Myocyte (in vitro differentiated cells): ENCODE measurements at regions not wholly inside any gene's neighbourhood (a gene's known extent, or its start where the extent isn't known, plus 50 kb on each side); places are given as distances from the start of the nearest gene placed in this dataset.
"Not testable (repeated sequence)": the region's sequence is repeated elsewhere in the genome, so short reads cannot be mapped to it uniquely, and the experiment has no call there.

Experiments used
- DNase-seq: peaks from one replicate; pipeline ENCODE4 v3.0.0-alpha.2; 2012; ENCODE audit warnings: low read depth

DNA sequence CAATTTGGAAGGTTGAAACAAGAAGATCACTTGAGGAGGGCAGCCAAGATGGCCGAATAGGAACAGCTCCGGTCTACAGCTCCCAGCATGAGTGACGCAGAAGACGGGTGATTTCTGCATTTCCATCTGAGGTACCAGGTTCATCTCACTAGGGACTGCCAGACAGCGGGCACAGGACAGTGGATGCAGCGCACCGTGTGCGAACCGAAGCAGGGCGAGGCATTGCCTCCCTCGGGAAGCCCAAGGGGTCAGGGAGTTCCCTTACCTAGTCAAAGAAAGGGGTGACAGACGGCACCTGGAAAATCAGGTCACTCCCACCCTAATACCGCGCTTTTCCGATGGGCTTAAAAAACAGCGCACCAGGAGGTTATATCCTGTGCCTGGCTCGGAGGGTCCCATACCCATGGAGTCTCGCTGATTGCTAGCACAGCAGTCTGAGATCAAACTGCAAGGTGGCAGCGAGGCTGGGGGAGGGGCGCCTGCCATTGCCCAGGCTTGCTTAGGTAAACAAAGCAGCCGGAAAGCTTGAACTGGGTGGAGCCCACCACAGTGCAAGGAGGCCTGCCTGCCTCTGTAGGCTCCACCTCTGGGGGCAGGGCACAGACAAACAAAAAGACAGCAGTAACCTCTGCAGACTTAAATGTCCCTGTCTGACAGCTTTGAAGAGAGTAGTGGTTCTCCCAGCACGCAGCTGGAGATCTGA, 430.4 kb upstream of the RGMB start:
- not testable (repeated sequence) for DNase-seq

DNA sequence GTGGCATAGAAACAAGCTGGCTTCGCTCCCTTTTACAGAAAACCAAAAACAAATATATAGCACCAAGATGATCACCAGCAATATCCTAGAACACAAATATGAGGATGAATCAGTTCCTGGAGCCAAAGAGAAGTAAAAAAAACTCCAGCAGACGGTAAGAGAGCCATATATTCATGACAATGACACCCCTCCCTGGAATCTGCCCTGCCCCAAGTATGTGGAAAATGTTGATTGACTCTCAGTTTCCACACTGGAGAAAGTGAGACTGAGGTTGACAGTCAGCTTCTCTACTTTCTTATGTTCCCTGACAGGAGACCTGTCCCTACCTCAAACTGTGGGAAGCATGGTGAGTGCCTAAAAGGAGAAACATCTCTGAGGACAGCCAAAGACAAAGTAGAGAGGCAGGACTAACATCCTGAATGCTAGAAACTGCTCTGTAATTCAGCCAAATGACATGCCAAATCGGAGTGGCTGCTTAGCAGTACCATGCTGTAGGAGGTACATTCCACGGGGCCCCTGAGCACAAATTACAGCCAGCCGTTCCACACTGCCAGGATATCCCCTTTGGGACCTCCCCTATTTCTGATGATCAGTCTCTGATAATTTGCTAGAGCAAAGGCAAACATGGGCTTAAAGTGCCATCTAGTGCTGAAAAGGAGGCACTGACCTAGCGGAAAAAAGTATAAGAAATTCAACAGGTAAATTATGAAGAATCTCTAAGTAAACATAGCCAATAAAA, 424.0 kb upstream of the RGMB start:
- peak; percentile 39 for DNase-seq

DNA sequence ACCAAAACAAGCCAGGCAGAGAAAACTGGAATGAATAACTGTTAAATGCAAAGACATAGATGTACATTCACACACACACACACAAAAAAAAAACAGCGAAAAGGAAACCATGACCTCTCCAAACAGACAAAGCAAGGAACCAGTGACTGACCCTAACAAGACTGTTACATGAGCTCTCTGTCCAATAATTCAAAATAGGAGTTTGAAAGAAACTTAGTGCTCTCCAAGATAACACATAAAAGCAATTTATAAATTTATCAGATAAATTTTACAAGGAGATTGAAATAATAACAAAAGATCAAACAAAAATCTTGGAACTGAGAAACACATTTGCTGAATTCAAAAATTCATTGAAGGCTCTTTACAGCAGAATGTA, 423.5 kb upstream of the RGMB start:
- no peak for DNase-seq

DNA sequence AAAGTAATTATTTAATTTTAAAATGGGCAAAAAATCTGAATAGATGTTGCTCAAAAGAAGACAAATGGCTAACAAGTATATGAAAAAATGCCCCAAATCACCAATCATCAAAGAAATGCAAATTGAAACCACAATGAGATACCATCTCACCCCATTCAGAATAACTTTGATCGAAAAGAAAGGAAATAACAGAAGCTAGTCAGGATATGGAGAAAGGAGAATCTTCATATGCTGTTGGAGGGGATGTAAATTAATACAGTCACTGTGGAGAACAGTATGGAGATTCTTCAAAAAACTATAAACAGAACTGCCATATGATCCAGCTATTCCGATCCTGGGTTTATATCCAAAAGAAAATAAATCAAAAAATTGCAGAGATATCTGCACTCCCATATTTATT, 418.5 kb upstream of the RGMB start:
- DNase-seq = no peak

DNA sequence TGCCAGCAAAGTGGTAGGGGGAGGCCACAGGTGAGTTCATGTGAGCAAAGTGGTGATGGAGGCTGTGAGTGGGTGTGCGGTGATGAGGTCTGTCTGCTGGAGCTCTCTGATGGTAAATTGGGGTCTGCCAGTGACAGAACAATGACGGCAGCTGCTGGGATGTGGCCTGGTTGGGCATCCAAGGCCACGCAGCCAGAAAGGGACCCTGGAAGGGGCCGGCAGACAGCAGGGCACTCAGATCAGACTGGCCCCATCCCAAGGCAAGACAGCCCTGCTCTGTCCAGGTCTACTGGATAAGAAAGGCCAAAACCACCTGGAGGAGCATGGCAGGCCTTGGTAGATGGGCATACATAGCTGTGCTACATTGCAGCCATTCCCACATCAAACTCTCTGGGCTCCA, 412.9 kb upstream of the RGMB start:
- DNase-seq = no peak

DNA sequence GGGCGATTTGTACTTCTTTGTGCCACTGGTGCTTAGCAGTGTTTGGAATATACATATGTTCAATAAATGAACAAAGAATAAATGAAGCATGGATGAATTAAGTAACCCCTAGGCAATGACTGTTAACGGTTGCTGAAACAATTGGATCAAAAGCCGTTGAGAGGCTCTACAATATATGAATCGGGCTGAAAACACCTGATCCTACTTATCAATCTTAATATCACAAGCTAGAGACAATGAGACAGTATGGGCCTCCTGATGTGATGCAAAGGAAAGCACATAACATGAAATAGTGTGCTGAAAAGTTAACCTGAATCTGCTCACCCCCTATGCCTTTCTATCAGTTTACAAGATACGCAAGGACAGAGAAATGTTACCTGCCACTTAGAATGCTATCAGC, 410.3 kb upstream of the RGMB start:
- DNase-seq = no peak

DNA sequence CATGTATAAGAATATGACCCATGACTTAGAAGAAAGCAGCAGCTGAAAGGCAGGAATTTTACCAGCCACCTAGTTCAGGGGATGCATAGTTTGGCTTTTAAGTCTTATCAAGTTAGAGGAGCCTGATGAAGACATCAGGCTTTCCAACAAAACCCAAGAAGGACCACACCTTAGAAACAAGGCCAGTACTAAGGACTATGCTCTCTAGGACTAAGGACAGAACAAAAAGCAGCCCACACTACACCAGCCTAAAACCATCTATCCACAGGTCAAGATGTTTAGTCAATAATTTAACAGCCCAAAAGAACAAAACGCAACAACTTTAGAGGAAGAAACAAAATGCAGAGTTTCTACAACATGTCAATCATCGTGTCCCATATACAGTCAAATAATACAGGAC, 408.9 kb upstream of the RGMB start:
- no peak for DNase-seq

DNA sequence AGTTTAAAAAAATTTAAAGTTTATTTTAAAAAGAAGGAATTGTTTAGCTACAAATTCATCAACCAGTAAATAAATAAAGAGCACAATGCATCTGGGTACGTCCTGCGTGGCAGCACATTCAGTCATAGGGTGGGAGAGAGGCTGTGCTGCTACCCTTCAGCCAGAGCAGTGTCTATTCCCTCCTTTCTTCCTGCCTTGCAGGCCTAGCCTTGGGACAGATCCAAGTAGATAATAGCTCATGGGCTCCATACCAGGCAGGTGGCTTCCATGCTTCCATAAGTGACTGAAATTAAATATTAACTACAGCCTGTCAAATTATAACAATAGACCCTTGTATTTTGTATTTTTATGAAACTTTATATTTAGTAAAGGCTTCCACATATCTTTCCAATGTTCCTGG, 408.3 kb upstream of the RGMB start:
- peak; percentile 22 for DNase-seq

DNA sequence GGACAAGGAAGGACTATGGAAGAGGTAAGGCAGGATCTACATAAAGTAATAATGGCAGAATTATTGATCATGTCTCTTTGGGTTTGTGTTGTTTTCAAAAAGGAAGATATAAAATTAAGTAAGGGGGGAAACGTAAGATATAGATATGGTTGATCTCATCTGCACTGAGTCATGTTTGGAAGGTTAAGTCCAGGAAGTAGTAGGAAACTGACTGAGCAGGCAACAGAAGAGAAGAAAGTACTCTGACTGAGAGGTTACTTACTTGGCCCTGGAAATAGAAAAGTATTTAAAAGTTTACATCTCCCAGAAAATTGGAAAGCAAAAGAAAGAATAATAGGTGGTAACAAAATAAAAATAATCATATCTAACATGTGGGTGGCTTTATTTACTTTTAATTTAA, 405.3 kb upstream of the RGMB start:
- DNase-seq = no peak

DNA sequence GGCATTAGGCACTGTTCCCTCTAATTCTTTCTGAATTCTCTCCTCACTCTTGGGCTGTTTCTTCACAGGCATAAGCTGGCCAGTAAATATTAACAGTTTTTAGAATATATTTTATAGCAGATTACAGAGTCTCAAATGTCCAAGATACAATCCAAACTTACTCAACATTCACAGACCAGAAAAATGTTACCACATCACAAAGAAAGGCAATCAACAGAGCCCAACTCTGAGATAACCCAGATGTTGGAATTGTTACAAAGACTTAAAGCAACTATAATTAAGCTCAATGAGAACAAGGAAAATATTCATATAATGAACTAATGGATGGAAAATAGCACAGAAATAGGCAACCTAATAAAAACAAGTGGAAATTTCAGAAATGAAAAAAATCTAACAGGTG, 401.1 kb upstream of the RGMB start:
- no peak for DNase-seq

DNA sequence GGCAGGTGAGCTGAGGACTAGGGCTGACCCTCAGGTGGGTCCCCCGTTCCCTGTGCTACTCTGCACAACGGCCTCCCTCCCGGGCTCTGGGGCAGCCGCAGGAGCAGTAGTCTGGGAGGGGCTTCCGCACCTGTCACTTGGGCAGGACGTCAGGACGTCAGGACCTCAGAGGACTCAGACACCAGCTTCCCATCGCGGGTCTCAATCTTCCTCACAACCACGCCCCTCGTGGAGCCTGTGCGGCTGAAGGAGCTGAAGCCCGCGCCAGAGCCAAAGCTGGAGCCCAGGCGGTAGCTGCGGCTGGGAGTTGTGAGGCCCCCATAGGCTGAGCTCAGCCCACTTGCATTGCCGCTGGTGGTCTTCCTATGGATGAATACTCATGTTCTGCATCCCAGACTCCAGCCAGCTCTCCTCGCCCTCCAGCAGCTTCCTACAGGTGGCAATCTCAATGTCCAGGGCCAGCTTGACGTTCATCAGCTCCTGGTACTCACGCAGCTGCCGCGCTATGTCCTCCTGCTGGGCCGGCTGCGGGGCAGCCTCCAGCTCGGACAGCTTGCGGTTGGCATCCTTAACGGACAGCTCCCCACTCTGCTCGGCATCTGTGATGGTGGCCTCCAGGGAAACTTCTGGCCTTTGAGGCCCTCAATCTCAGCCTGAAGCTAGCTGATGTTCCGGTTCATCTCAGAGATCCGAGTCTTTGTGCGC, 381.4 kb upstream of the RGMB start:
- no peak for DNase-seq

DNA sequence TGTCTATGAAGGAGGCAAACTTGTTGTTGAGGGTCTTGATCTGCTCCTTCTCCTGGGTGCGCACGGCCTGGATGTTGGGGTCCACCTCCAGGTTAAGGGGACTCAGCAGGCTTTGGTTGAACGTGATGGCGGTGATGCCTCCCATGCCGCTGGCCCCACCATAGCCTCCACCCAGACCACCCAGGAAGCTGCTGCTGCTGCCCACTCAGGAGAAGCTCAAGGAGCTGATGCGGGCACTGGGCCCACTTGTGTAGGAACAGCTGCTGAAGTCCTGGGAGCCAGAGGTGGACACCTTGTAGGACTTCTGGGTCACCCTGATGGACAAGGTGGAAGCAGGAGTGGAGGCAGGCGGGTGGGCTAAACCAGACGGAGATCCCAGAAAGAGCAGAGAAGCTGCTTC, 380.3 kb upstream of the RGMB start:
- DNase-seq = not testable (repeated sequence)

DNA sequence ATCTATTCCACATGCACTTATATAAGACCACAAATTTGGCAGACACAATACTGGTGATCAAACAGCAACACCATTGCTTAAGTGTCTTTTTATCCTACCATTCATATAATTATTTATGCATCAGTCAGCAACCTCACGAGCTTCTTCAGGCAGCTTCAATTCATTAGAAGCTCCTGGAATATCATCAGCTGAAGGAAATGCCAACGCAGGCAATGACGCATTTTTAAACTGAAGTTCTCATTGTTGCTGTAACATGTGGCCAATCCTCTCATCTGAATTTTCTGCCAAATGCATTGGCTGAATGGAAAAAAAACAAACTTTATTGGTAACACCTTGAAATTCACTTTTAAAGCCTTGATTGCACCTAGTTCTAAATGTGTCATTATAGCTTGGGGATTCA, 376.4 kb upstream of the RGMB start:
- no peak for DNase-seq

DNA sequence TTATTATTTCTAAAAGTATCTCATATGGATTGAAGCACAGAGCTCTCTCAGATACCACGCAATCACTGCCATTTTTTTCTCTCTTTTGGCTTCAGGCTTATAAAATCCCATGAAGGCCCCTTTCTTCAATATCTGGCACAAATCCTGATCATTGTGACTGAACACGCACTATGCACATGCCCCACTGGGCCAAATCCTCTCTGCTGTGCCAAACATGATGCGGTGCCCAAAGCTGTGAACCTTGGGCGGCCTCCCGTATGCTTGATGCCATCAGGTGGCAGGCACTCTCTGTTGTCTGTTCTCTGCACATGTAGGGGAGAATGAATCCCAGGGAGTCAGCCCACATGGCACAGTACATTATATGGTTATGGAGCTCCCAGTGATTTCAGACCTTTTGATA, 375.0 kb upstream of the RGMB start:
- DNase-seq = no peak

DNA sequence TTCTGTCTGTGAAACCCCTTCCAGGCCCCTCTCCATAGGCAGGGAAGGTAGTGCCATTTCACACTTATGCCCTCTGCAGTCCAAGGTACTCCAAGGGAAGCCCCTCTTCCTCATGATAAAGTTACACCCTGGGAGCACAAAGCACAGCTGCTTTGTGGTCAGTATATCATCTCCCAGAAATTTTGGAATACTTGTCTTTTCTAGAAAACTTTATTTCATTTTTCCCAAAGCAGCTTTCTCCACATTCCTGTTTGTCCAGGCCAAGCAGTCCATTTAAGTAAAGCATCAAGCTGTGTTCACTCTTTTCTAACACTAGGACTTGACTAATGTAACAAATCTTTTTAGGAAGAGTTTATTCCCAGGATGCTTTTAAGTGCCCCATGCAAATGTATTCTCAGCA, 371.8 kb upstream of the RGMB start:
- peak; percentile 65 for DNase-seq

DNA sequence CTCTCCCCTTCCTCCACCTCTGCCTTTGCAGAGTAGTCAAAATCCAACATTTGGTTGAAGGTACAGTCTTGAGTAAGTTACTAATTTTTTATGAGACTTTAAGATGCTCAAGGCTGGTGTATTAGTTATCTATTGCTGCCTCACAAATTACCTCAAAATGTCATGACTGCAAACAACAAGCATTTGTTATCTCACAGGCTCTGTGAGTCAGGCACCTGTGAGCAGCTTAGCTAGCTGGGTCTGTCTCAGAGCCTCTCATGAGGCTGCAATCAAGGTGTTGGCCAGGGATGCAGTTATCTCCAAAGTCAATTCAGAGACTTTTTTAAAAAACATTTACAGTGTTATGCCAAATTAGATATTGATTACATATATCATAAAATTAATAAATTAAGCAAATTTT, 371.3 kb upstream of the RGMB start:
- DNase-seq = no peak

DNA sequence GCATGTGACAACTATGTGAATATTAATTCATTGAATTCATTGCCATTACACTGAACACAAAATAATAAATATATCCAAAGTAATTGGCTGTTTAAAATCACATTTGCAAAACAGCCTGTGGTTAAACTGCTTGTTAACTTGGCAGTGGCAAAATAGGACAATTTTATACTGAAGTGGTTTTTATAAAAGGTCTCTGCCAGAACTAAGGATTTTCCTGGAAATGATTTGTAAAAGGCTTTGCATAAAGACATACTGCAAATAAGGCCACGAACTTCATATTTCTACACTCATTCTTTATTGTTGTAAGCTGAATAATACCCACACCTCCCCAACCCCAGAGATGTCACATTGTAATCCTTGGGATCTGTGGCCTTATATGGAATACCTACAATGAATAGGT, 370.3 kb upstream of the RGMB start:
- DNase-seq = peak; percentile 8

DNA sequence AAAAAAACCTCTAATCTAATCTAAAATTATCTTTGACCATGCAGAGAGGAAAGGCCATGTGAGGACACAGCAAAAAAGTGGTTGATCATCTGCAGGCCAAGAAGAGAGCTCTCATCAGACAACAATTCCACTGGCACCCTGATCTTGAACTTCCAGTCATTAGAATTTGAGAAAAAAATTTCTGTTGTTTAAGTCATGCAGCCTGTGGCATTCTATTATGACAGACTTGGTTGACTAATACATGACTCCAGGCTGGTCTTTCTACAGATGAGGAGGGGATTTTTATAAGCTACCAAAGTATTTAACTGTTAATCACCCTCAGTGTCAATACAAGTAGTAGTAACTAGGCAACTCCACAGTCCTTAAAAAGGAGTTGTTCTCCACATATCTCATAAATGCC, 358.5 kb upstream of the RGMB start:
- peak; percentile 78 for DNase-seq

DNA sequence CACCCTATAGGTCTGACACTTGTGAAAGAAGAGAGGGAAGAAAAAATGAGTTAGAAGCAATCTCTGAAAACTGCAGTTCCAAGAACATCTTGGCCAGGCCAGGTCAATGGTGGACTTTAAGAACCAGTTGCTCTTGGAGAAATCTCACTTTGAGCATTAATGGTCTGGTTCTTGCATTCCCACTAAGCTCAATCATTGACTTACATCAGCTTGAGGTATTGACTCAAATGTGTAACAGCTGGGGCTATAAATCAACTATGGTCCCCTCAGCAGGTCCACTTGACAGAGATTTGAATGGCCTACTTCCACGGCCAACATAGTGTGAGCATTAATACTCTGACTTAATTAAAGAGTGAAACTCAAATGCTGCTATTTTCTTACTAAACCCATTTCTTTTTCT, 357.8 kb upstream of the RGMB start:
- peak; percentile 41 for DNase-seq

DNA sequence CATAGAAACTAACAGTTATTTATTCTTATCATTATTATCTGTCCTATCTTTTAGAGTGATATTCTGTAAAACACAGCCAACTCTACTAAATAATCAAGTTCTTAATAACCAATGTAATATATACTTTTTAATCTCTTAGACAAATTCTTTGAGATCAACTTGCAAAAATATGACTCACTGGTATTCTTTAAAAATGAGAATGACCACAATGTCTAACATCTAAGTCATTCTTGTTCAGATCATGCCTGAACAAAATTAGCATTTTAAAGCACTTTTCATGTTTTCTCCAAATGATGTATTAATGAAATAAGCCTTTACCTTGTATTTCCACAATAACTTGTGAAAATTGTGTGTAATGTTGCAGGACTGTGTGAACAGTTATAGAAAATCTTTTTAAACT, 356.9 kb upstream of the RGMB start:
- DNase-seq = no peak

DNA sequence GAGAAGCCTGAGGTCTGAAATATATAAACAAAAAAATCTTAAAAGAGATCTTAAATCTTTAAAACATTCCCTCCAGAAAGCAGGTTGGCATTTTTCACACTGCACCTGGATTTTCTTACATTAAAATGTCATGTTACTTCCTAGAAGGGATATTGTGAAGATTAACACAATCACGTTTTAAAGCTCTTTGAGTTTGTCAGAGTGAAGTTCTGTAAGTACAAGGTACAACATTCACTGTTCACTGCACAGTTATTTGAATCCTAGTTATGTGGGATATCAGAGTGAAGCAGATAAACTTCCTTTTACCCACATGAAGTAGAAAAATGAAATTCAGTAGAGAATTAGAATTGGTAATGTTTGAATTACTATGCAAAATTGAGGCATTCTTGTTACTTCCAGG, 353.6 kb upstream of the RGMB start:
- no peak for DNase-seq

DNA sequence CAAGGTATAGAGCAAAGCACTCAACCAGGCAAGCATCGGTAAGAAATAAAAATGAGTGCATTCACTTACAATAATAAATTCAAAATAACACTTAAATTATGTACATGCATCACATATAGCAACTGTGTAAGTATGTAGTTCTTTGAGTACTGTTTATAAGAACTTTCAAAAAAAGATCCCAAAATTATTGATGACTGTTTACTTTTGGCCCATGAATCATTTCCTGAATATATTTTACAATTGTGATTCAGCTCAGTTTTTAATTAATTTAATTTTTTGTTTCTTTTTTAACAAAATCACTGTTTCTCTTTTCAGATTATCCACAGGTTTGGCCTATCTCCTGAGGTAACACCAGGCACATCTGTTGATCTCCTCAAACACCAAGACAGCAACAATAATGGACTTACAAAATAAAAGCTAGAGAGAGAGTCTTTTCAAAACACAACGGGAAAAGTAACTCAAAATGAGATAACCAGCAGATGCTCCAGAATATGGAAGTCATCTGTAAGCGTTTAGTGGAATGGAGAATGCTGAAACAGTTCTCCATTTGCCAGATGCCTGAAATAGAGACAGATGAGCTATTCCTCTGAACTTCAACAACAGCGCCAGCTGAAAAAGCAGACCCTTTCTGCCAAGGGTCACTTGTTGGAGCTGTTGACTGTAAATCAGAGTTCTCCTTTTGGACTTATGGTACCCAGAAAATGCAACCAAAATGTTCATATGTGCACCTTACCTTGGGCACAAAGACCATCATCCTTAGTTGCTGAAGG, 348.6 kb upstream of the RGMB start:
- DNase-seq = peak; percentile 41
